HG03442 (cell line): ENCODE measurements at regions not wholly inside any gene's neighbourhood (a gene's known extent, or its start where the extent isn't known, plus 50 kb on each side); places are given as distances from the start of the nearest gene placed in this dataset.

Source experiments
- ATAC-seq: cut with Tn5 transposase; IDR thresholded peaks from one replicate; pipeline ENCODE4 v1.9.1; 2021; ENCODE audit warnings: mild to moderate bottlenecking, moderate library complexity; ENCODE audit not compliant: unreplicated experiment

DNA sequence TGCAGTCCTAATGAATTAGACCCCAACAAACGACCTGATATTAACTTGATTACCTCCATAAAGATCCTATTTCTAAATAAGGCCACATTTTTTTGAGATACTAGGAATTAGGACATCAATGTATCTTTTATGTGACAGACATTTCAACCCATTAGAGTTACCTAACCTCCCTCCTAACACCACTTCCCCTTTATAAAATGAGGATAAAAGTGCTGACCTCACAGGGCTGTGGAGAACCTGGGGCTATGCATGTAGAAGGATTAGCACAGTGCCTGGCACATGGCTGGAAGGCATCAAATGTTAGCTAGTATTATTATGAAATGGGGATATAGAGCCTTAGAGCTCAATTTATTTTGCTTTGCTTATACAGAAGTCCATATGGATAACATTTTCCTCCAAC is 53.5 kb upstream of the LRRN1 start:
- ATAC-seq, result no peak

DNA sequence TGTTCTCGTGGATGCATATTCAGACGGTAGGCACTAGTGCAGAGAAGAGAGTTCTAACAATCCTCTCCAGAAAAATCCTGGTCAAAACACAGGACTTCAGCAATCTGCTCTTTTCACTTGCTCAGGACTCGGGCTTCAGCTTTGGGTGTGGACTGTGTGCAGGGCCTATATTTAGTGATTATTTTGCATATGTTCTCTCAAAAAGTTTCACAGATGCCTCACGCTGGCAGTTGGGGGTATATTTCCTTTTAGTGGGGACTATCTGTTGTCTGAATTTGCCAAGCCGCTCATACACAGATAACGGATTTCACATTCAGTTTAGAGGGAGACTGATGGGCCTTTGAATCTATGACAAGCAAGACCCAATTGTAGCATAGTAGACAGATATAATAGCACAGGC is 54.4 kb upstream of the LRRN1 start:
- peak; percentile 52 for ATAC-seq

DNA sequence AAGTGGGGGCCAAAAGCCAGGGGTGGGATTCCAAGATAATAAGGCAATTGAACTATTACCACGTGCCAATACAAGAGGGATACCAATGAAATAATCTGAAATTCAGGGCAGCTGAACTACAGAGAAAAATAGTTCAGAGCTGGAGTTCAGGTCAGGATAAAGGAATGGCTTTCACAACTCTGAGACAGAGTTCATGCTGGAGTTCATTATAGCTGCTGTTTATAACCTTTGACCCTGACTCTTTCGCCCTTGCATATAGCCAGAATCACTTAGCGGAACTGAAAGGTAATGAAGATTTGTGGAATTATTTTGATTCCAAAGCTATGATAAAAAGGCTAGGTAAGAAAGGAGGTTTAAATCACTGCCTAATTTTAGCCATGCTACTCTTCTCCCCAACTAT is 55.5 kb upstream of the LRRN1 start:
- no peak for ATAC-seq

DNA sequence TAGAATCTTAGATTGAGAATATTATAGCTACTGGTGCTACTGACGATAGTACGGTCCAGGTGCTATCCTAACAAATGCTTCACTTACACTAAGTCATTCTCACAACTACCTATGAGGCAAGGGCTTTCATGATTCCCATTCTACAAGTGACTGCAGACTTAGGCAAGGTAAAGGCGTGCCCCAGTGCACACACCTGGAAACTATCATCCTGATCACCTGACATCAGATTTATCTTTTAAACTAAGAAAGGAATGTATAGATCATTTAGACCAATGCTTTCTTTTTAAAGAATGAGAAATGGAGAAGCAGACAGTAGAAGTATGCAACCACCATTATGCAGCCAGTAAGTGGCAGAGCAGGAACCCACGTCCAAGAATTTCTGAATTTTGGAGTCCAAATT is 59.2 kb upstream of the LRRN1 start:
- no peak for ATAC-seq

DNA sequence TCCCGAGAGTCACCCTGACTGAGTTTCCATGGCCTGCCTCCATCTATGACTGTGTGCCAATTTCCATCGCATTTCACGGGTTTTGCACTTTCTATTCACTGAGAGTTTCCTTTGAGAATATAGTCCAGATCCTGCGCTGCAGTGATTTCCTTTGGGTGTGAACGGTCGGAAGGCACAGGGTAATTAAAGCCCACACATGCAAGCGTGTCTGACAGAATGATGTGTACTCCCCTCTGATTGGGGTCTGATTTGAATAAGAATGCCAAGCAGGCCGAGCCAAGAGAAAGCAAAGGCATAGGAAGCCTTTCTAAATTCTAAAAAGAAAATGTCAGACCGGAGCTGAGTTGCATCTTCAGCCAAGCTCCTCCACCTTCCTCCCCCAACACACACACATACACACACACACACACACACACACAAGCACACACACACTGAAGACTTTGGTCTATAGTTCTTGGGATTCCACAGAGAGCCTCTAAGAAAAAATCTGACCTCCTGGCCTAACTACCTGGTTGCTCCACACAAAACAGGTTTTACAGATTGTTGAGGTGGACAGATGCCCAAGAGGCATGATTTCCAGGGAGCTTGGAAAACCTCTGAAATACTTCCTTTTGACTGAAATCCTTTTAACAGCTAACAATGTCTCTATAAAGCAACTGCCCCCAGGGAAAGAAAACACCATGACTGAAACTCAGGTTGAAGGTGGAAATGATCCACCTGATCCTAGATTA is 59.7 kb upstream of the LRRN1 start:
- no peak for ATAC-seq

DNA sequence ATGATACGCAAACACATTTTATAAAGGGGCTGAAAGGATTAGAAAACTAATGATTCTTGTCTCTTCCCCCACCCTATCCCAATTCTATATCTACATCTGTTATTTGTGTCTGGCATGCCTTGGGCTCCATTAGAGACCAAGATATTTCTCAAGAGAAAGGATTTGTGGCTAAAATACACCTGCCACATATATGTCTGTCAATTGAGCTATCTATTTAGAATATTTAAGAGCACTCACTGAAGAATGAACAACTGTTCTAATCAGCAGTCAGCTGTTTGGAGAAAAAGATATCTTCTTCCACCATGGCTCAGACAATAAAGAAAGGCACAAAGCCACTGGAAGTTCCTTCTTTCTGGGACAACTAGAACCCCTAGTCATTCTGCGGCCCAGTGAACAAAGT is 61.7 kb upstream of the LRRN1 start:
- ATAC-seq, result no peak

DNA sequence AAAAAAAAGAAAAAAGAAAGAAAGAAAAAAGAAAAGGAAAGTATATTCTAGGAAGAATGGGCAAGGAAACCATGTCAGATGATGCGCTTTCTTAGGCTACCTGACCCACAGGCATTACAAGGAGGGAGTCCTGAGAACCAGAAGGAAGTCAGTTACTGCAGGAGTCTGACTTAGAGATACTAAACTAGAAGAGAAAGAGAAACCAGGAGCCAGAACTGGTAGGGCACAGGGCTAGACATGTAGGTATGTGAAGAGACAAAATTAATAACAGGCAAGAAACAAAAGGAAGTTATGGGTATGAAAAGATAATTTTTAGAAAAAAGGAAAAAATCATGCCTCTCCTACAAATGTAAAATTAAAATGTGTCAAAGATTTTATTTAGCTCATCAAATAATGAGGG is 63.3 kb upstream of the LRRN1 start:
- ATAC-seq, result no peak

DNA sequence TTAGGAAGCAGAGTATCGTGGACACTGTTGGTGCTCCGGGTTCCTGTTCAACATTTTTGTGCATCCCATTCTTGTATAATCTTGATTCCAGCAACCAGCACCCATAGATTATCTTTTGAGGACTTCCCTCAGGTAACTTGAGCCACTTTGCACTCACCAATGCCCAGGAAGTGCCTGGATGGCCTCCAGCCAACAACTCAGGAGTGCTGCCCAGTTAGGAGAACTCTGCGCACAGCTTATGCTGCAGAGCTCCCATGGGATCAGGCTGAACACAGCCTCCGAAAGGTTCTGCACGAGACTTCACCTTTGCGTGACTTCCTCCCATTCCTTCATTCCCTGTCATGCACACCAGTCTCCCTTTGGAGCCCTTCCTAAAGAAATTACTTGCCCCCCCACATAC is 64.3 kb upstream of the LRRN1 start:
- no peak for ATAC-seq

DNA sequence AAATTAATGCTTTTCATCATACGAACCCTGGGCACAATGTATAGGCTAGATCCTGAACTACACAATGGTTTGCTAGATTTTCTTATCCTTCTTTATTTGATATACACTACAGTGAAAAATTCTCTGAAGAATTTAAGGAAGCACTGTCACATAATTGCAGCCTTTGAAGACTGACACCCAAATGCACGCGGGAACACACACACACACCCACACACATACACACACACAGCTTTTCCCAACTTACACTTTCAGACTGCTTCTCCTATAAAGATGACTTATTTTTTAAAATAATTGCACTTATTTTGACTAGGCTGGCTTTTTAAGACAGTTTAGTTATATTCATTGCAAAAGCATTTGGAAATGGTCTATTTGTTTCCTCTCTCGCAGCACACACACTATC is 70.0 kb upstream of the LRRN1 start:
- no peak for ATAC-seq

DNA sequence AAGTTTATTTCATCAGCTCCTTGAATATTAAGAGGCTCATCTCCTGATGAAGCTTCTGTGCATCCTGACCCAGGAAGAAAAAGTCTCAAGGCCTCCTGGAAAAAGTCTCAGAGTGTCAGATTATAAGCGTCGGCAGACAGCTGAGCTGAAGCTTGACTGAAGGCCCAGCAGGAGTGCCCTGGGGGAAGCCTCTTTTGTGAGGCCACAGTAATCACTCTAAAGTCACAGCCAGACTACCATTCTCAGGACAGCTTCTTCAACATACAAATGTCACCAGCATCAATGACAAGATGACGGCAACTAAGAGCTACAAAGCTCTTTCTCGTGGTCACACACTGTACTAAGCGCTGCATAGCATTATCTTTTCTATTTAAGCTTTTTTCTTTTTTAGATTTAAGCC is 72.7 kb upstream of the LRRN1 start:
- no peak for ATAC-seq

DNA sequence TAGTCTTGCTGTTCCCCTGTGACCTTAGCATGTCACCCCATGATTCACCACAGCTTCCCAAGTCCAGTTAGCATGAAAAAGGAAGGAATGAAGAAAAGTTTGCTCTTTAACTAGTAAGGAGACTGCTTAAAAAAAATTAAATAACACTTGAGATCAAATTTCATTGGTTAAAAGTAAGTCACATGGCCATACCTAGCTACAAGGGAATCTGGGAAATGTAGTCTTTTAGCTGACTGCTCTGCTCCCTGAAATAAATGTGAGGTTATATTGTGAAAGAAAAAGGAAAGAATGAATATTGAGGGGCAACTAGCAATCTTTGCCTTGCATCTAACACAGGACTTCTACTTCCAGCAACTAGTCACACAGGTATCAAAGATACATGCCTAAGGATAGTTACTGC is 84.7 kb upstream of the LRRN1 start:
- ATAC-seq, result peak; percentile 52

DNA sequence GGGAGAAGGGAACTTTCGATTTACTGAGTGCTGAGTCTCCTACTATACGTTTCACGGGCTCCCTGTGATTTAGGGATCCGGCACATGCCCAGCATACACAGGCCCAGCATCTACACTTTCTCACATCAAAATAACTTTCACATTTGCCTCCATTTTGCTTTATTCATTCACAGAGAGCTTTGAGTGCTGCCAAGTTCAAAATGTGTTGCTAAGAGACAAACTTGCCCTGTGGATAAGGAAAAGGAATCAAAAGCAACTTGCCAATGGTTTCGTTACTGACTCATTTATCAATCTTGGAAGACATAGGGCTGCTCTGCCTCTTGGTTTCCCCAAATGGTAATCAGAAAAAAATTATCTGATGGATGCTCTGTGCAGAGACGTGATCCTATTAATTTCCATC is 86.3 kb upstream of the LRRN1 start:
- ATAC-seq, result no peak

DNA sequence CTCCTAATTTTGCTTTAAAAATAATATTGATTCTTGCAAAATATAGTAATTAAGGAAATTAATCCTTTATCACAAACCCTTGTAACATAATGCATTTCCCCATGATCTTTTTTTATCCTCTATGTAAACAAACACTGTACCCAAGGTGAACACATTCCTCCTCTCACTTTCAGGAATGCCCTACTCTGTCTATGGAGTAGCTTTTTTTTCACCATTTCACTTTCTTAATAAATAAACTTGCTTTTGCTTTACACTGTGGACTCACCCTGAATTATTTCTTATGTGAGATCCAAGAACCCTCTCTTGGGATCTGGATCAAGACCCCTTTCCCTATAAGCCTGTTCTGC is 90.5 kb upstream of the LRRN1 start:
- no peak for ATAC-seq

DNA sequence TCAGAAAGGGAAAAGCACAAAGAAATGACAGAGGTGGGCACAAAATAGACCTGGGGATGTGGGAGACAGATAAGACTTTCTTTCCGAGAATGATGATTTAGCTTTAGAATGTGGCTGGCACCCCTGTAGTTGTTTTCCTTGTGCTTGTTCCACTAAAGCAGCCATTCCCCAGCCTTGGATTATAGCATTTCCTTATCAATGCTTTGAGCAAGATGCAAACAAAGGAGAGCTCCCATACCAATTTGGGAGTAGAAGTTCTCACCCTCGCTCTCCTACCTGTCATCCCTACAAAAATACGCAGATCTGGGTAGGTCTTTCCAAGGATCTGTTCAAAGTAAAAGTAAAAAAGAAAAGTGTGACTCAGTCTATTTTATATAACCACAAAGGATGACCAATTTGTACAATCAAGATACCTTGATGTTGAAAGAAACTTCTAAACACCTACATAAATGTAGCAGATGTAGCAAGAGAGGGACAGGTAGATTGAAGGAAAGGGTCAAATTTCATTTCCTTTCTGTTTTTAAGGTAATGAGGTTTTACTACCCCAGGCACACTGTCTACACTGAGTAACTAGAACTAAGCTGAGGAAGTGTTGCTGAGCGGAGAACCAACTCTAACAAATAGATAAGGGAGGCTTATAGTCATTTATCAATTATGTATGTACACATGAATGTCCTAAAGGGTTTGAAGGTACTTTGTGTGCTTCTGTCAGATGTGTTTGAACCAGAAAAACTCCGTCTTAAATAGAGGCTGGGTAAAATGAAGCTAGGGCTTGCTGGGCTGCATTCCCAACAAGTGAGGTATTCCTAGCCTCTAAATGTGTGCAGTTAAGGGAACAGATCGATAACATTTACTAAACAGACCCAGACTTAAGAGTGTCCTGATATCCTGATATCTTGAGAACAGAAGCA is 91.1 kb upstream of the LRRN1 start:
- no peak for ATAC-seq

DNA sequence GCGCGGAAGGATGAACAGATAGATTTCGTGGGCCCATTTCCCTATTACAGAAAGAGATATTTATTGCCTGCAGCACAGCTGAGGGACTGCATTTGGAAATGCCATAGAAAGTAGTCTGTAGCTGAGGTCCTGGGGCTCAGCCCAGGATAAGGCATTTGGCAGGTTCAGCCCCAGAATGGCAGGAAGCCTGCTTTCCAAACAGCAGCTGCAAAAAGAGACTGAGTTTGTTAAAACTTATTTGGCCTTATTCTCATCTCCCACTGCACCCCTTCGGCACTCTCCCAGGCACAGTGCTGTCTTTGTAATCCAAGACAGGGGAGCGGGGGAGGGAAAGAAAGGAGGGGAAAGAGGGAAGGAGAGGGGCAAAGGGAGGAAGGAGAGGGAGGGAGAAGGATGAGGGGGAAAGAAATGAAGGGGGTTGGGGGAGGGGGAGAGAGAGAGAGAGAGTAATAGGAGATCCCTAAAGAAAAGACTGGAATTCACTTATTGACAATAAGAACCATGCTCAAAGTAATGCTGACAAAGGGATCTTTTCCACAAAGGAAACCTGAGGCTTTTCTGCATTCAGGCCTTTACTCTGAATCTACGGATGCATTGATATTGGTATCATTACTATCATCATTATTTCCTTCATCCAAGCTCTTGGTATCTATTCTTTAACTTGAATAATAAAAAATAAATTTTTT is 94.0 kb upstream of the LRRN1 start:
- ATAC-seq, result no peak

DNA sequence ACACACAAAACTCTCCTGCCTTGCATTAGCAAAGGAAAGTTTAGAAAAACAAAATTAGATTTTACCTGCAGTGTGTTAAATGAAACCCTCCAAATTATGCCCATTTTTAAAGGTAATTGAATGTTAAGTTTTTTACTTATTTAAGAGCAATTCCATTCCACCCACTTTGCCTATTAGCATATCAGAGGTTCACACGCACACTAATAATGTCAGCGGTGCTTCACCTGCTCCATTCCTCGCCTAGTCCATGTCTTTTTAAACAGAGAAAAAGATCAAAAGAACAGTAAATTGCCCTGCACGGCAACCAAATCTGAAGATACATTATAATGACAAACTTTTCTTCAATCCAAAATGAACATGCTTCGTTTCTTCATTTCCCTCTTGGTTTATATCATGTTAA is 97.3 kb upstream of the LRRN1 start:
- no peak for ATAC-seq

DNA sequence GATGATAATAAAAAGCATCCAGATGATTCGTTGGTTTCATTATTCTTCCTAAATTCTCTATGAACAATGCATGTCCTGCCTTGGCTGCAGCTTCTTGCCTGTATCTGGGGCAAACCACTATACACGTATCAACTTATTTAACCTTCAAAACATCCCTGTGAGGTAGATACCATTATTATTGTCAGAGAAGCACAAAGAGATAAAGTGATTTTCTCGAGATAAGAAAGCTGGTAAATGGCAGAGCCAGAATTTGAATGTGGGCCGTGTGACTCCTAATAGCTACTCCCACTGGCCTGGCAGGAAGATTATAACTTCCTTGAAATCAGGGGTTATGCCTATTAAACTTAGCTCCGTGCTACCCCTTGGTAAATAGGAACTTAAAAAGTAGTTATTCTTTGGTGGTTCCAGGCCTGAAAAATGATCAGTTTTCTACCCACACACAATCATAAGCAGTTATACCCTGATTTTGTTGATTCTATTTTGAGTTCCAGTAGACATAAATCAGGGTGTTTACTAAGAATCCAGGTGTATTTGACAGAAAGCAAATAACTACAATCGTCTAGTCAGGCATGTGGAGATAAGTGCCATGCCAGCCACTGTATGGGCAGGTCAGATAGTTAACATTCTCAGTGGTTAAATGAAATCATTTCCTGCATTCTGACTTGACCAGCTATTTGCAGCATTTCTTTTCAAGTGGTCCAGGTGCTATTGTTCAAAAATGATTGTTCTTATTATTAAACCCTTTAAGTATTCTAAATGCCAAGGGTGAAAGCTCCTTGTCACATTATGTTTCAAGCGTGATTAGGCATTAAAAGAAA is 99.2 kb upstream of the LRRN1 start:
- no peak for ATAC-seq

DNA sequence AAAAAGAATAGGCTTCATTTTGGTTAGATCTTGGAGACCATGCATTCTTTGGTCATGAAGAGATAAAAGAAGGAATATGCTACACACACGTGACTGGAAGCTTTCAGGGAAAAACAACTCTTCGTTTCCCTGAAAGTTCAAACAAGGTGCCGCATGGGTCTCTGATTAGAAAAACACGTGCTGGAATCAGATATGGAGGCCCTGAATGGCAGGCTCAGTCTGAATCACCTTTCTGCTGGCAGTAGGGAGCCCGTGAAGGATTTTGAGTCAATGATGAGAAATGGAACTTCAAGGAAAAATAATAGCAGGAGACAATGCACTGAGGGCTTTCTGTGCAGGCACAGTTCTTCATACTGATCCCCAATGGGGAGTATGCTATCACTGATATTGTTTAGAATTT is 99.8 kb upstream of the LRRN1 start:
- ATAC-seq, result no peak

DNA sequence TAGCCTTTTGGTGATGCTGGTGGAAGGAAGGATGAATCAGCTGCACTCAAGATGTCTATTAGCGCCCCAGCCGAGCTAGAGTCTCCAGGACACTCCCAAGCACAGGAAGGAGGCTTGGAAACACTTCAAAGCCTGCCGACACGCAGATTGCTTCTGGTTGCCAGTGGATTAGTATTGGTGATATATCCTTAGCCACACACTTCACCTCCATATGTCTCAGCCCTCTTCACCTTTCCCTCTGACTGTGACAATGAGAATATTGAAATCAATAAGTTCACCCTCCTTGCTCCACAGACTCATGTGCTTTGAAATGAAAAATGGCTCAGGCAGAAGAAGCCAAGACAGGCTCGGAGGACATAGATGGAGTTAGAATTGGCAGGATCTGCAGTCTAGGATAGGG is 102.9 kb upstream of the LRRN1 start:
- no peak for ATAC-seq

DNA sequence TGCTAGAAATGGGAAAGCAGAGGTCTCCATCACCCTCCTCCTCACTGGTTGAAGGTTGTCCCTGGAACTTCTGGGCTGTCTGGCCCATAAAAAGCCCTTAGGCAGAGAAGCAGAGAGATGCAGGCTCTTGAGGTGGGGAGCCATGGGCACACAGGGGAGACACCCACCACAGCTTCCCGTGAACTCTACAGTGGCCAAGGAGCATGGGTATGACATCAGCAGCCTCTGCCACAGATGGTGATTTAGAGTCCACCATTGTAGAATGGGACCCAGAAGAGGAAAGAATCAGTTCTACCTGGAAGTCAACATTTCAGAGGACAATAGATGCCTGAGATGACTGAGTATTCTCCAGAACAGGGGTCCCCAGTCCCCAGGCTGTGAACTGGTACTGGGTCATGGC is 105.6 kb upstream of the LRRN1 start:
- ATAC-seq, result no peak
